GM12878 (cell line): ENCODE measurements at regions not wholly inside any gene's neighbourhood (a gene's known extent, or its start where the extent isn't known, plus 50 kb on each side); places are given as distances from the start of the nearest gene placed in this dataset.

Experiments
- ATAC-seq: fragments of 200-7000 bp; cut with Tn5 transposase; 3 replicates; pipeline ENCODE4 v1.9.1; 2020; ENCODE audit warnings: mild to moderate bottlenecking, moderate library complexity
- BruUV-seq: library from RNA; stranded (reverse); fragments of 400-500 nt; replicated peaks from 2 replicates; lab custom pipeline; 2021; lab: Mats Ljungman, UMichigan
- CTCF ChIA-PET: fragments of 300-600 bp; sonication (Branson Sonifier 250); formaldehyde crosslinking; extraction: SDS; loops from one replicate; lab custom pipeline; 2021; ENCODE audit warnings: inconsistent platforms; lab: Yijun Ruan, JAX
- POLR2A ChIA-PET: fragments of 350-600 bp; formaldehyde crosslinking; extraction: SDS; loops from one replicate; lab custom pipeline; 2021; ENCODE audit warnings: inconsistent platforms; lab: Charles Lee
- RAD21 ChIA-PET: fragments of 300-600 bp; sonication (Branson Sonifier 250); formaldehyde crosslinking; loops from one replicate; lab custom pipeline; 2023; ENCODE audit warnings: antibody characterized with exemption; ENCODE audit not compliant: unreplicated experiment; lab: Charles Lee
- SMC1A ChIA-PET: fragments of 300-600 bp; sonication (Branson Sonifier 250); formaldehyde crosslinking; loops from one replicate; lab custom pipeline; 2023; ENCODE audit not compliant: unreplicated experiment, uncharacterized antibody; lab: Charles Lee
- DNase-seq: peaks from one replicate; pipeline ENCODE4 v3.0.0-alpha.2; 2011; ENCODE audit warnings: low read depth, low spot score
- FAIRE-seq: peaks from 3 replicates; lab custom pipeline; 2011; peaks lifted over from hg19 to GRCh38; lab: Jason Lieb, UNC
- H2AFZ ChIP-seq: 2 replicates; pipeline ENCODE4 v1.6.0; 2011; ENCODE audit warnings: low read depth, low read length, control low read depth; ENCODE audit not compliant: control insufficient read depth
- H3K27ac ChIP-seq: 2 replicates; pipeline ENCODE4 v1.5.1; 2011; ENCODE audit warnings: control low read depth; ENCODE audit not compliant: control insufficient read depth, insufficient read depth
- H3K27me3 ChIP-seq, 2 experiments: replicated peaks in 1 of 2; 2 replicates each; pipeline versions ENCODE4 v1.6.0 to v1.6.1; 2011; ENCODE audit warnings: low read length in 1 of 2; ENCODE audit not compliant: control insufficient read depth in 2 of 2, insufficient read depth in 2 of 2
- H3K36me3 ChIP-seq, 2 experiments: 2 replicates each; pipeline ENCODE4 v1.5.1; 2011; ENCODE audit warnings: low read length in 1 of 2; ENCODE audit not compliant: control insufficient read depth in 2 of 2, insufficient read depth in 2 of 2
- H3K4me1 ChIP-seq: 2 replicates; pipeline ENCODE4 v1.6.1; 2011; ENCODE audit warnings: mild to moderate bottlenecking, low read length, moderate library complexity, mixed read lengths; ENCODE audit not compliant: control insufficient read depth, insufficient read depth
- H3K4me2 ChIP-seq: 2 replicates; pipeline ENCODE4 v1.6.0; 2011; ENCODE audit warnings: control low read depth; ENCODE audit not compliant: control insufficient read depth, insufficient read depth
- H3K4me3 ChIP-seq: fragments of 200-600 bp; sonication (generic); 2 replicates; pipeline ENCODE4 v1.5.1; 2016
- H3K79me2 ChIP-seq: 2 replicates; pipeline ENCODE4 v1.6.0; 2011; ENCODE audit warnings: low read length; ENCODE audit not compliant: control insufficient read depth, insufficient read depth
- H3K9ac ChIP-seq: 2 replicates; pipeline ENCODE4 v1.8.0; 2011; ENCODE audit warnings: low read length, control low read depth, mixed read lengths; ENCODE audit not compliant: control insufficient read depth, insufficient read depth
- H3K9me3 ChIP-seq: replicated peaks from 3 replicates; pipeline ENCODE4 v1.5.1; 2011; ENCODE audit warnings: mild to moderate bottlenecking, low read length; ENCODE audit not compliant: control insufficient read depth, insufficient read depth
- H4K20me1 ChIP-seq: 2 replicates; pipeline ENCODE4 v1.6.0; 2011; ENCODE audit not compliant: control insufficient read depth, insufficient read depth
- BCL3 ChIP-seq: IDR thresholded peaks from 2 replicates; pipeline ENCODE4 v1.6.1; 2011; ENCODE audit warnings: borderline replicate concordance, low read depth, mild to moderate bottlenecking, moderate library complexity, low read length; ENCODE audit not compliant: insufficient read depth, poor library complexity, severe bottlenecking
- CBX5 ChIP-seq: sonication (generic); IDR thresholded peaks from 2 replicates; pipeline ENCODE4 v1.6.1; 2016; ENCODE audit warnings: low read depth, moderate library complexity, mild to moderate bottlenecking, inconsistent platforms
- HCFC1 ChIP-seq: fragments of 150-350 bp; IDR thresholded peaks from 2 replicates; pipeline ENCODE4 v1.6.1; 2014; ENCODE audit warnings: low read length
- IKZF1 ChIP-seq: fragments of 450-650 bp; conservative IDR thresholded peaks from 2 replicates; pipeline ENCODE4 v1.6.1; 2017; ENCODE audit warnings: antibody characterized with exemption, mild to moderate bottlenecking
- IRF4 ChIP-seq: IDR thresholded peaks from 2 replicates; pipeline ENCODE4 v1.6.1; 2011; ENCODE audit warnings: low read depth, low read length
- JUND ChIP-seq: IDR thresholded peaks from 2 replicates; pipeline ENCODE4 v1.6.1; 2012; ENCODE audit warnings: low read depth, mild to moderate bottlenecking, low read length, improper control_type of control experiment, moderate library complexity
- KAT2A ChIP-seq: conservative IDR thresholded peaks from 2 replicates; pipeline ENCODE4 v1.6.1; 2011; ENCODE audit warnings: low read depth, low read length; ENCODE audit not compliant: control insufficient read depth
- KDM1A ChIP-seq: fragments of 200-600 bp; sonication (generic); IDR thresholded peaks from 2 replicates; pipeline ENCODE4 v1.6.1; 2016; ENCODE audit warnings: borderline replicate concordance
- LARP7 ChIP-seq: fragments of 450-650 bp; IDR thresholded peaks from 2 replicates; pipeline ENCODE4 v1.6.1; 2017; ENCODE audit warnings: mild to moderate bottlenecking
- PAX8 ChIP-seq: fragments of 450-650 bp; IDR thresholded peaks from 2 replicates; pipeline ENCODE4 v1.6.1; 2017; ENCODE audit warnings: mild to moderate bottlenecking, moderate library complexity
- PML ChIP-seq: IDR thresholded peaks from 2 replicates; pipeline ENCODE4 v1.6.1; 2012; ENCODE audit warnings: low read length, inconsistent platforms
- RELA ChIP-seq: fragments of 450-650 bp; IDR thresholded peaks from 2 replicates; pipeline ENCODE4 v1.8.0; 2014; ENCODE audit warnings: borderline replicate concordance; ENCODE audit not compliant: partially characterized antibody
- TARDBP ChIP-seq: IDR thresholded peaks from 2 replicates; pipeline ENCODE4 v1.6.1; 2016; ENCODE audit warnings: borderline replicate concordance
- WGBS: methylation state at CpG from one replicate; pipeline ENCODE4 v1.1.6; 2016; ENCODE audit warnings: low lambda C conversion rate; ENCODE audit not compliant: insufficient replicate concordance, insufficient coverage; ENCODE audit errors: missing lambda C conversion rate; 5-methylcytosine and 5-hydroxymethylcytosine counted together
- in situ Hi-C: fragments of 300-500 bp; cut with MboI; formaldehyde crosslinking; loops from 9 replicates; pipeline ENCODE4 v1.14.3; 2018; ENCODE audit warnings: mixed read lengths
- intact Hi-C: fragments of 100-400 bp; cut with micrococcal nuclease; formaldehyde crosslinking; loops from one replicate; pipeline ENCODE4 v1.14.2; 2022; ENCODE audit not compliant: unreplicated experiment
- TF ChIP-seq, protein P1 (sequence below): fragments of 150-350 bp; IDR thresholded peaks from 2 replicates; pipeline ENCODE4 v1.6.1; 2016; ENCODE audit warnings: low read depth, low read length
- TF ChIP-seq, protein P2 (sequence below): IDR thresholded peaks from 2 replicates; pipeline ENCODE4 v1.6.1; 2012; ENCODE audit warnings: low read depth, low read length, improper control_type of control experiment

DNA sequence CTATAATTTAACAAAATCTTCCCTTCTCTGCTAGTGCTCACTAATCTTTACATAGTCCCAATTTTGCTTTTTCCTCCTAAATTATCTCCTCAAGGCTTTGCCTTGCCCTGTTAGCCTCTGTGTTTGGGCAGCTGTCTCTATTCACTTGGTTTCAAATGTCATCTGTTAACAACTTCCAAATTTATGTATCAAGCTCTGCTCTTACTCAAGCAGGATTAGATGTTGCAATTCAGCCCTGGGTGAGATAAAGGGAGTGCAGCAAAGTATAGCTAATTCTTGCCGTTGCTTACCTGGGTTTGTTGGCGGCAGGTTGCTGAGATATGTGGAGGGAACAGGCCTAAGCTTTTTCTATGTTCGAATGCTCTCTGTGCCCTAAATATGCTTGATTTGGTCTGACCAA lies 483.8 kb downstream of the DMAC1 start:
- POLR2A ChIA-PET: no interaction called here
- Histone ChIP-seq H3K36me3 (no peaks in the 10 kb centered on the region), H3K9ac (no peak overlapping the region), H3K4me3 (no peak overlapping the region), H3K27me3 (no peaks in the 10 kb centered on the region), H3K79me2 (no peaks in the 10 kb centered on the region), H4K20me1 (no peaks in the 10 kb centered on the region), H3K9me3 (peaks cover 6% of the 10 kb centered on the region; the same call in 2 of the 3 replicates), H3K4me1 (no peaks in the 10 kb centered on the region), H3K27ac (no peak overlapping the region), H2AFZ (no peak overlapping the region), H3K4me2 (no peak overlapping the region)
- TF ChIP-seq, protein P1, sequence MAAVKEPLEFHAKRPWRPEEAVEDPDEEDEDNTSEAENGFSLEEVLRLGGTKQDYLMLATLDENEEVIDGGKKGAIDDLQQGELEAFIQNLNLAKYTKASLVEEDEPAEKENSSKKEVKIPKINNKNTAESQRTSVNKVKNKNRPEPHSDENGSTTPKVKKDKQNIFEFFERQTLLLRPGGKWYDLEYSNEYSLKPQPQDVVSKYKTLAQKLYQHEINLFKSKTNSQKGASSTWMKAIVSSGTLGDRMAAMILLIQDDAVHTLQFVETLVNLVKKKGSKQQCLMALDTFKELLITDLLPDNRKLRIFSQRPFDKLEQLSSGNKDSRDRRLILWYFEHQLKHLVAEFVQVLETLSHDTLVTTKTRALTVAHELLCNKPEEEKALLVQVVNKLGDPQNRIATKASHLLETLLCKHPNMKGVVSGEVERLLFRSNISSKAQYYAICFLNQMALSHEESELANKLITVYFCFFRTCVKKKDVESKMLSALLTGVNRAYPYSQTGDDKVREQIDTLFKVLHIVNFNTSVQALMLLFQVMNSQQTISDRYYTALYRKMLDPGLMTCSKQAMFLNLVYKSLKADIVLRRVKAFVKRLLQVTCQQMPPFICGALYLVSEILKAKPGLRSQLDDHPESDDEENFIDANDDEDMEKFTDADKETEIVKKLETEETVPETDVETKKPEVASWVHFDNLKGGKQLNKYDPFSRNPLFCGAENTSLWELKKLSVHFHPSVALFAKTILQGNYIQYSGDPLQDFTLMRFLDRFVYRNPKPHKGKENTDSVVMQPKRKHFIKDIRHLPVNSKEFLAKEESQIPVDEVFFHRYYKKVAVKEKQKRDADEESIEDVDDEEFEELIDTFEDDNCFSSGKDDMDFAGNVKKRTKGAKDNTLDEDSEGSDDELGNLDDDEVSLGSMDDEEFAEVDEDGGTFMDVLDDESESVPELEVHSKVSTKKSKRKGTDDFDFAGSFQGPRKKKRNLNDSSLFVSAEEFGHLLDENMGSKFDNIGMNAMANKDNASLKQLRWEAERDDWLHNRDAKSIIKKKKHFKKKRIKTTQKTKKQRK: no peak
- TF ChIP-seq PML (no peak), IKZF1 (no peak), LARP7 (no peak), RELA (no peak), HCFC1 (no peak), JUND (no peak), IRF4 (no peak), KDM1A (no peak), BCL3 (no peak), PAX8 (no peak), KAT2A (no peak), CBX5 (no peak), TARDBP (no peak)
- TF ChIP-seq, protein P2, sequence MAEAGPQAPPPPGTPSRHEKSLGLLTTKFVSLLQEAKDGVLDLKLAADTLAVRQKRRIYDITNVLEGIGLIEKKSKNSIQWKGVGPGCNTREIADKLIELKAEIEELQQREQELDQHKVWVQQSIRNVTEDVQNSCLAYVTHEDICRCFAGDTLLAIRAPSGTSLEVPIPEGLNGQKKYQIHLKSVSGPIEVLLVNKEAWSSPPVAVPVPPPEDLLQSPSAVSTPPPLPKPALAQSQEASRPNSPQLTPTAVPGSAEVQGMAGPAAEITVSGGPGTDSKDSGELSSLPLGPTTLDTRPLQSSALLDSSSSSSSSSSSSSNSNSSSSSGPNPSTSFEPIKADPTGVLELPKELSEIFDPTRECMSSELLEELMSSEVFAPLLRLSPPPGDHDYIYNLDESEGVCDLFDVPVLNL: no peak
- RAD21 ChIA-PET: no interaction called here
- no peak for FAIRE-seq
- CTCF ChIA-PET: no interaction called here
- WGBS: 41% methylated on average over 3 of the region's 3 CpGs
- SMC1A ChIA-PET: no interaction called here
- intact Hi-C loops: no loop called here
- in situ Hi-C loops: loop anchor here (25.0 kb wide), 1 partner anchor 103 kb away; no protein-coding TSS in a partner anchor
- ATAC-seq: no peak
- no peak for DNase-seq
- BruUV-seq: no TSS peak
